Sigmoid colon (tissue), 4 donors: ENCODE measurements at regions not wholly inside any gene's neighbourhood (a gene's known extent, or its start where the extent isn't known, plus 50 kb on each side); places are given as distances from the start of the nearest gene placed in this dataset.

Experiments used
- EP300 ChIP-seq, 4 donors: sonication (generic); formaldehyde crosslinking; IDR thresholded peaks; one replicate each; pipeline ENCODE4 v1.6.1; 2017; ENCODE audit warnings: antibody characterized with exemption in 4 of 4
- POLR2A ChIP-seq, 2 donors: fragments of 450-650 bp; IDR thresholded peaks; one replicate each; pipeline ENCODE4 v1.6.1; 2016; ENCODE audit warnings: antibody characterized with exemption in 2 of 2, mild to moderate bottlenecking in 2 of 2, moderate library complexity in 2 of 2
- POLR2AphosphoS5 ChIP-seq, 4 donors: sonication (generic); formaldehyde crosslinking; IDR thresholded peaks; one replicate each; pipeline ENCODE4 v1.6.1; 2017; ENCODE audit warnings: antibody characterized with exemption in 4 of 4
- TF ChIP-seq, protein P1 (sequence below), 4 experiments: fragments of 450-650 bp in 3 of 4; fragments of 200-600 bp in 1 of 4; IDR thresholded peaks; one replicate each; pipeline ENCODE4 v1.5.1; 2016 to 2019; ENCODE audit warnings: antibody characterized with exemption in 4 of 4, mild to moderate bottlenecking in 3 of 4, moderate library complexity in 2 of 4

DNA sequence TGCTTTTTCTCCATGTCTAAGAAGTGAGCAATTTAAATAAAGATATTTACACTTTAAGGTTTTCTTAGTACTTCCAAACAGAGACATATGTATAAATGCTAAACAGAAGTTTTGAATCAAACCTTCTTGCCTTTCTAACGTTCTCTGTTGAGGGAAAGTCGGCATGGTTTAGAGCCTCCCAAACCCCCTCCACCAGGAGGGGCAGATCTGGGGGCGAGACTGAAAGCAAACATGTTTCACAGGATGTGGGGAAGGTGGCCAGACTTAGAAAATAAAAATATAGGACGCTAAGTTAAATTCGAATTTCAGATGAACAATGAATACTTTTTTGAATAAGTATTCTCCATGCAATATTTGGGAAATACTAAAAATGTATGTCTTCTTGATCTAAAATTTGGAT lies 208.3 kb upstream of the SHH start:
- TF ChIP-seq, protein P1, sequence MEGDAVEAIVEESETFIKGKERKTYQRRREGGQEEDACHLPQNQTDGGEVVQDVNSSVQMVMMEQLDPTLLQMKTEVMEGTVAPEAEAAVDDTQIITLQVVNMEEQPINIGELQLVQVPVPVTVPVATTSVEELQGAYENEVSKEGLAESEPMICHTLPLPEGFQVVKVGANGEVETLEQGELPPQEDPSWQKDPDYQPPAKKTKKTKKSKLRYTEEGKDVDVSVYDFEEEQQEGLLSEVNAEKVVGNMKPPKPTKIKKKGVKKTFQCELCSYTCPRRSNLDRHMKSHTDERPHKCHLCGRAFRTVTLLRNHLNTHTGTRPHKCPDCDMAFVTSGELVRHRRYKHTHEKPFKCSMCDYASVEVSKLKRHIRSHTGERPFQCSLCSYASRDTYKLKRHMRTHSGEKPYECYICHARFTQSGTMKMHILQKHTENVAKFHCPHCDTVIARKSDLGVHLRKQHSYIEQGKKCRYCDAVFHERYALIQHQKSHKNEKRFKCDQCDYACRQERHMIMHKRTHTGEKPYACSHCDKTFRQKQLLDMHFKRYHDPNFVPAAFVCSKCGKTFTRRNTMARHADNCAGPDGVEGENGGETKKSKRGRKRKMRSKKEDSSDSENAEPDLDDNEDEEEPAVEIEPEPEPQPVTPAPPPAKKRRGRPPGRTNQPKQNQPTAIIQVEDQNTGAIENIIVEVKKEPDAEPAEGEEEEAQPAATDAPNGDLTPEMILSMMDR (IDR thresholded peaks at IDR 0.05), result no peak
- TF ChIP-seq POLR2AphosphoS5 (IDR thresholded peaks at IDR 0.05), result no peak
- TF ChIP-seq POLR2A (IDR thresholded peaks at IDR 0.05), result no peak
- TF ChIP-seq EP300 (IDR thresholded peaks at IDR 0.05), result no peak
